ENCODE measurements at regions not wholly inside any gene's neighbourhood (a gene's known extent, or its start where the extent isn't known, plus 50 kb on each side); places are given as distances from the start of the nearest gene placed in this dataset.

DNA sequence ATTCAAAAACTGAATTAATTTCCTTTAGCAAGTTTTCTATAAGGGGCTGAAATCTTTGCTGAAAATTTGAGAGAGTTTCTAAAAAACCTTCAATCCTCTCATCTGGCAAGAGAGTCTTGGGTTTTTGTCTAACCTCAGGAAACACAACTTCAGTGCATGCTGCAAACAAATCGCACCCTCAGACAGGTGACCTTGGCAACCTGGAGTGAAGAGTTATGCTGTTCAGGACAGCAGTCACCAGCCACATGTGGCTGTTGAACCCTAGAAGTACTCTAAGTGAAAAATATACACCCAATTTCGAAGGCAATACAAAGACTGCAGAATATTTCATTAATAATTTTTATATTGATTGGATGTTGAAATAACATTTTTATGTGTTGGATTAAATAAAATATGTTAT lies 184.8 kb downstream of the RPS29 start:
- H2AK5ac ChIP-seq (ENCODE audit: low read length), result no peak overlapping the region
- no peak overlapping the region for H4K91ac ChIP-seq (ENCODE audit: low read depth, low read length)
- no CpG with 5 or more reads among the region's 2 CpGs for WGBS (ENCODE audit: extremely low coverage, insufficient coverage, insufficient read length)
- H3K9me3 ChIP-seq (ENCODE audit: insufficient read depth, low read depth, low read length), result no peaks in the 10 kb centered on the region
- no peak overlapping the region for H3K4ac ChIP-seq (ENCODE audit: low read depth, low read length)
- no peaks in the 10 kb centered on the region for H3K79me2 ChIP-seq (ENCODE audit: control insufficient read depth, insufficient read depth, low read length, poor library complexity)
- H3K9ac ChIP-seq (ENCODE audit: low read length), result no peak overlapping the region
- H2BK5ac ChIP-seq (ENCODE audit: low read depth, low read length, poor library complexity), result no peak overlapping the region
- H2BK120ac ChIP-seq (ENCODE audit: insufficient read depth, low read length, poor library complexity), result no peak overlapping the region
- H3K4me1 ChIP-seq (ENCODE audit: control insufficient read depth in 1 of 2, insufficient read depth in 2 of 2, low read length in 2 of 2), result no peaks in the 10 kb centered on the region
- no peak overlapping the region for H3K18ac ChIP-seq (ENCODE audit: low read length)
- H3K14ac ChIP-seq (ENCODE audit: low read length), result no peak overlapping the region
- H3K4me3 ChIP-seq (ENCODE audit: low read depth, low read length), result no peak overlapping the region
- H4K8ac ChIP-seq (ENCODE audit: low read depth, low read length), result no peak overlapping the region
- no peak for DNase-seq
- H4K12ac ChIP-seq (ENCODE audit: low read depth, low read length), result no peak overlapping the region
- no peaks in the 10 kb centered on the region for H3K36me3 ChIP-seq (ENCODE audit: control insufficient read depth in 1 of 2, insufficient read depth in 2 of 2, low read length in 2 of 2)
- no peaks in the 10 kb centered on the region for H3K27me3 ChIP-seq (ENCODE audit: insufficient read depth, low read length)
- H3K4me2 ChIP-seq (ENCODE audit: low read length), result no peak overlapping the region
- no peak overlapping the region for H3K27ac ChIP-seq (ENCODE audit: low read depth, low read length)
- no peaks in the 10 kb centered on the region for H3K79me1 ChIP-seq (ENCODE audit: low read length)
- no peak overlapping the region for H2AFZ ChIP-seq (ENCODE audit: insufficient read depth, low read length, poor library complexity)
- H2BK12ac ChIP-seq (ENCODE audit: low read length), result no peak overlapping the region
- no peak overlapping the region for H3K23ac ChIP-seq (ENCODE audit: low read length)

DNA sequence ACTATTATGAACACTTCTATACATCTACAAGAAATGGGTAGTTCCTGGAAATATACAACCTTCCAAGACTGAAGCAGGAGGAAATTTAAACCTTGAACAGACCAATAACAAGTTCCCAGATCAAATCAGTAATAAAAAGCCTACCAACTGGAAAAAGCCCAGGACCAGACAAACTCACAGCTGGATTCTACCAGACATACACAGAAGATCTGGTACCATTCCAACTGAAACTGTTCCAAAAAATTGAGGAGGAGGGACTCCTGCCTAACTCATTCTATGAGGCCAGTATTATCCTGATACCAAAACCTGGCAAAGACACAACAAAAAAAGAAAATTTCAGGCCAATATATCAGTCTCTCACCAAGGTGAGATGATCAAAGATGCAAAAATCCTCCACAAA lies 189.4 kb downstream of the RPS29 start:
- Histone ChIP-seq H3K4me1 (ENCODE audit: control insufficient read depth in 1 of 2, insufficient read depth in 2 of 2, low read length in 2 of 2) (no peaks in the 10 kb centered on the region), H3K9me3 (ENCODE audit: insufficient read depth, low read depth, low read length) (no peaks in the 10 kb centered on the region), H2BK120ac (ENCODE audit: insufficient read depth, low read length, poor library complexity) (no peak overlapping the region), H4K8ac (ENCODE audit: low read depth, low read length) (no peak overlapping the region), H3K4me3 (ENCODE audit: low read depth, low read length) (no peak overlapping the region), H3K36me3 (ENCODE audit: control insufficient read depth in 1 of 2, insufficient read depth in 2 of 2, low read length in 2 of 2) (no peaks in the 10 kb centered on the region), H4K91ac (ENCODE audit: low read depth, low read length) (no peak overlapping the region), H3K4ac (ENCODE audit: low read depth, low read length) (no peak overlapping the region), H3K14ac (ENCODE audit: low read length) (no peak overlapping the region), H2AK5ac (ENCODE audit: low read length) (no peak overlapping the region), H3K9ac (ENCODE audit: low read length) (no peak overlapping the region), H3K18ac (ENCODE audit: low read length) (no peak overlapping the region), H2AFZ (ENCODE audit: insufficient read depth, low read length, poor library complexity) (no peak overlapping the region), H3K4me2 (ENCODE audit: low read length) (no peak overlapping the region), H3K79me1 (ENCODE audit: low read length) (no peaks in the 10 kb centered on the region), H2BK12ac (ENCODE audit: low read length) (no peak overlapping the region), H3K79me2 (ENCODE audit: control insufficient read depth, insufficient read depth, low read length, poor library complexity) (no peaks in the 10 kb centered on the region), H4K12ac (ENCODE audit: low read depth, low read length) (no peak overlapping the region), H2BK5ac (ENCODE audit: low read depth, low read length, poor library complexity) (no peak overlapping the region), H3K23ac (ENCODE audit: low read length) (no peak overlapping the region), H3K27ac (ENCODE audit: low read depth, low read length) (no peak overlapping the region), H3K27me3 (ENCODE audit: insufficient read depth, low read length) (no peaks in the 10 kb centered on the region)
- no peak for DNase-seq

DNA sequence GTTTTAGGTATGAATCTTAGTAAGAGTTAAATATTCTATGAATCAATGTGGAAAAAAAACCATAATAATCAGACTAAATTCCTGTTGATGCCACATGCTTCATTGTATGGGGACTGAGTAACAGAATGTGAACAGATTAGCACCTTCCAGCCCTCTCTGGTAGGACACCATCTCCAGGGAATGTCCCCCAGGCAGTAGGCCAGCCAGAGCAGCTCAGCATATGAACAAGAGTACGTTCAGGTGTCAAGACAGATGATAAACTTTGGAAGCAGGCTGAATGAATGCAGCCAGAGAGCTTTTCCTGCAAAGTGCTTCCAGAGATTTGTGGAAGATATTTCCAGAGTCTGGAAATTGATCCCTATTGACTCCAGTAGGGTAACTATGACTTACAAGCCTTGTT lies 204.4 kb downstream of the RPS29 start:
- Histone ChIP-seq H3K4me2 (ENCODE audit: low read length) (no peak overlapping the region), H3K14ac (ENCODE audit: low read length) (no peak overlapping the region)
- WGBS (ENCODE audit: extremely low coverage, insufficient coverage, insufficient read length), result no CpG with 5 or more reads among the region's 1 CpG

DNA sequence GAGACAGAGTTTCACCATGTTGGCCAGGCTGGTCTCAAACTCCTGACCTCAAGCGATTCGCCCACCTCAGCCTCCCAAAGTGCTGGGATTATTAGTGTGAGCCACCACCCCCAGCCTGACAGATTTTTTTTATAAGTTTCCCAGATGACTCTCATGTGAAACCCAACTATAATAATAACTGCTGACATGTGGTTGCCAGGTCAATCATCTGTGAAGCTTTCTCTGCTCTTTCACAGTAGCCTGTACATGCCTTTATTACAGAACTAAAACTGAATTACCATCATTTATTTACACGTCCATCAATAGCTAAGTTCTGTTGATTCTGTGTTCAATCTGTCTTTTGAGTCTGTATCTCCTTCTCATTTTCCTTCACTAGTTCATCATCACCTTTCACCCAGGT lies 218.5 kb downstream of the RPS29 start:
- Histone ChIP-seq H3K4me1 (ENCODE audit: control insufficient read depth in 1 of 2, insufficient read depth in 2 of 2, low read length in 2 of 2) (no peaks in the 10 kb centered on the region), H3K4me2 (ENCODE audit: low read length) (no peak overlapping the region), H2BK12ac (ENCODE audit: low read length) (no peak overlapping the region), H3K4me3 (ENCODE audit: low read depth, low read length) (no peak overlapping the region), H3K18ac (ENCODE audit: low read length) (no peak overlapping the region), H3K4ac (ENCODE audit: low read depth, low read length) (no peak overlapping the region), H2BK120ac (ENCODE audit: insufficient read depth, low read length, poor library complexity) (no peak overlapping the region), H3K9me3 (ENCODE audit: insufficient read depth, low read depth, low read length) (no peaks in the 10 kb centered on the region), H4K91ac (ENCODE audit: low read depth, low read length) (no peak overlapping the region), H2AFZ (ENCODE audit: insufficient read depth, low read length, poor library complexity) (no peak overlapping the region), H3K14ac (ENCODE audit: low read length) (no peak overlapping the region), H2BK5ac (ENCODE audit: low read depth, low read length, poor library complexity) (no peak overlapping the region), H3K36me3 (ENCODE audit: control insufficient read depth in 1 of 2, insufficient read depth in 2 of 2, low read length in 2 of 2) (no peaks in the 10 kb centered on the region), H3K23ac (ENCODE audit: low read length) (no peak overlapping the region), H4K12ac (ENCODE audit: low read depth, low read length) (no peak overlapping the region), H3K27me3 (ENCODE audit: insufficient read depth, low read length) (no peaks in the 10 kb centered on the region), H4K8ac (ENCODE audit: low read depth, low read length) (no peak overlapping the region), H3K9ac (ENCODE audit: low read length) (no peak overlapping the region), H2AK5ac (ENCODE audit: low read length) (no peak overlapping the region), H3K79me2 (ENCODE audit: control insufficient read depth, insufficient read depth, low read length, poor library complexity) (no peaks in the 10 kb centered on the region), H3K79me1 (ENCODE audit: low read length) (no peaks in the 10 kb centered on the region), H3K27ac (ENCODE audit: low read depth, low read length) (no peak overlapping the region)
- no CpG with 5 or more reads among the region's 3 CpGs for WGBS (ENCODE audit: extremely low coverage, insufficient coverage, insufficient read length)
- DNase-seq, result no peak

More for the DNA sequence above, 204.4 kb downstream of the RPS29 start:
- Histone ChIP-seq H3K4me3 (ENCODE audit: low read depth, low read length) (no peak overlapping the region), H3K4me1 (ENCODE audit: control insufficient read depth in 1 of 2, insufficient read depth in 2 of 2, low read length in 2 of 2) (no peaks in the 10 kb centered on the region), H3K27ac (ENCODE audit: low read depth, low read length) (no peak overlapping the region), H4K12ac (ENCODE audit: low read depth, low read length) (no peak overlapping the region), H3K79me2 (ENCODE audit: control insufficient read depth, insufficient read depth, low read length, poor library complexity) (no peaks in the 10 kb centered on the region), H3K9ac (ENCODE audit: low read length) (no peak overlapping the region), H3K36me3 (ENCODE audit: control insufficient read depth in 1 of 2, insufficient read depth in 2 of 2, low read length in 2 of 2) (no peaks in the 10 kb centered on the region), H2BK120ac (ENCODE audit: insufficient read depth, low read length, poor library complexity) (no peak overlapping the region), H4K8ac (ENCODE audit: low read depth, low read length) (no peak overlapping the region), H2BK12ac (ENCODE audit: low read length) (no peak overlapping the region), H3K18ac (ENCODE audit: low read length) (no peak overlapping the region), H2BK5ac (ENCODE audit: low read depth, low read length, poor library complexity) (no peak overlapping the region), H3K27me3 (ENCODE audit: insufficient read depth, low read length) (no peaks in the 10 kb centered on the region), H3K79me1 (ENCODE audit: low read length) (no peaks in the 10 kb centered on the region), H3K9me3 (ENCODE audit: insufficient read depth, low read depth, low read length) (no peaks in the 10 kb centered on the region), H4K91ac (ENCODE audit: low read depth, low read length) (no peak overlapping the region), H2AFZ (ENCODE audit: insufficient read depth, low read length, poor library complexity) (no peak overlapping the region), H2AK5ac (ENCODE audit: low read length) (no peak overlapping the region), H3K23ac (ENCODE audit: low read length) (no peak overlapping the region), H3K4ac (ENCODE audit: low read depth, low read length) (no peak overlapping the region)
- DNase-seq, result no peak

DNA sequence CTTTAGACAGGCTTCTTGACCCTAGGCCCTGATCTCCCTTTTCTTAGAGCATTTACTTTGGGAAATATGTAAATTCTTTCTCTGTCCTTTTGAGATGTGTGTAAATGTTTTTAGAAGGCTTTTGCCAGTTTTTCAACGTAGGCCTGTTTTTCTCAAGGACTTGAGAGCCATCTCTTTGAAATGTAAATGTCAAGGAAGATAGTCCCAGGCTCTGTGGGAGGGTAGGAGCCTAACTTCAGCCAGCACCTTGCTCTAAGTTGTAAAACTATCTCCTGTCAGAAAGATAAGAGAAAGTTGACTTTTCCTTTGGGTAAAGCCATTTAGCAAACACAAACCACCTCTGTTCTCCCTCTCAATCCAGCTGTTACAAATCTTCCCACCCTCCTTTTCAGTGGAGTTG lies 219.8 kb downstream of the RPS29 start:
- no peak for DNase-seq
- no peaks in the 10 kb centered on the region for H3K27me3 ChIP-seq (ENCODE audit: insufficient read depth, low read length)

More for the DNA sequence above, 219.8 kb downstream of the RPS29 start:
- no peak overlapping the region for H2AFZ ChIP-seq (ENCODE audit: insufficient read depth, low read length, poor library complexity)
- H2BK12ac ChIP-seq (ENCODE audit: low read length), result no peak overlapping the region
- H3K79me2 ChIP-seq (ENCODE audit: control insufficient read depth, insufficient read depth, low read length, poor library complexity), result no peaks in the 10 kb centered on the region
- no peak overlapping the region for H3K18ac ChIP-seq (ENCODE audit: low read length)
- no peaks in the 10 kb centered on the region for H3K36me3 ChIP-seq (ENCODE audit: control insufficient read depth in 1 of 2, insufficient read depth in 2 of 2, low read length in 2 of 2)
- no peak overlapping the region for H3K14ac ChIP-seq (ENCODE audit: low read length)
- H3K9ac ChIP-seq (ENCODE audit: low read length), result no peak overlapping the region
- H4K8ac ChIP-seq (ENCODE audit: low read depth, low read length), result no peak overlapping the region
- no peak overlapping the region for H2BK120ac ChIP-seq (ENCODE audit: insufficient read depth, low read length, poor library complexity)
- H3K4me2 ChIP-seq (ENCODE audit: low read length), result no peak overlapping the region
- H2BK5ac ChIP-seq (ENCODE audit: low read depth, low read length, poor library complexity), result no peak overlapping the region
- H3K4me3 ChIP-seq (ENCODE audit: low read depth, low read length), result no peak overlapping the region
- H3K27ac ChIP-seq (ENCODE audit: low read depth, low read length), result no peak overlapping the region
- no peak overlapping the region for H4K12ac ChIP-seq (ENCODE audit: low read depth, low read length)
- H3K79me1 ChIP-seq (ENCODE audit: low read length), result no peaks in the 10 kb centered on the region
- no peaks in the 10 kb centered on the region for H3K4me1 ChIP-seq (ENCODE audit: control insufficient read depth in 1 of 2, insufficient read depth in 2 of 2, low read length in 2 of 2)
- no peak overlapping the region for H3K4ac ChIP-seq (ENCODE audit: low read depth, low read length)
- H3K9me3 ChIP-seq (ENCODE audit: insufficient read depth, low read depth, low read length), result no peaks in the 10 kb centered on the region
- H4K91ac ChIP-seq (ENCODE audit: low read depth, low read length), result no peak overlapping the region
- WGBS (ENCODE audit: extremely low coverage, insufficient coverage, insufficient read length), result no CpG with 5 or more reads among the region's 1 CpG
- no peak overlapping the region for H2AK5ac ChIP-seq (ENCODE audit: low read length)
- H3K23ac ChIP-seq (ENCODE audit: low read length), result no peak overlapping the region
